ENCODE measurements at regions not wholly inside any gene's neighbourhood (a gene's known extent, or its start where the extent isn't known, plus 50 kb on each side); places are given as distances from the start of the nearest gene placed in this dataset.
A peak's percentile ranks its signal among the peaks of the same experiment; 100 is the strongest.
"Not testable (repeated sequence)": the region's sequence is repeated elsewhere in the genome, so short reads cannot be mapped to it uniquely, and the experiment has no call there.

DNA sequence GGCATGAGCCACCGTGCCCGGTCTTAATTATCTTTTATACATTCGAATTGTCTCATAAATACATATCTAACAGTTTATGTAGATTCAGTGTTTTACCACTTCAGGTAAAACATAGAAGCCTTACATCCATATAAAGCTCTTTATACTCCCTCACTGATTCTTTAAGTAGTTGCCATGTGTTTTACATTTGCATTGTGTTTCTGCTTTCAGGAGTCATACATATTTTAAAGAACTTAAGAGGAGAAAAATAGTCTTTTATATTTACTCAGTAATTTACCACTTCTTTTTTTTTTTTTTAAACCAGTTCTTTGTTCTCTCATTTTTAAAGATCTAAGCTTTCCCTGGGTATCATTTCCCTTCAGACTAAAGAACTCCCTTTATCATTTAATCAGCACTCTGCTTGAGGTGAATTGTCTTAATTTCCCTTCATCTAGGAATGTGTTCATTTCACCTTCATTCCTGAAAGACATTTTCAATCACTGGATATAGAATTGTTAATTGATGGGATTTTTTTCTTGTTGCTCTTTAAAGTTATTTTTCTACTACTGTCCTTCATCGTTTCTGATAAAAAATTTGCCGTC is 127.1 kb upstream of the XIST start:
- Histone ChIP-seq H3K9me3 (ENCODE audit: control insufficient read depth, insufficient read depth, low read depth, low read length) (no peaks in the 10 kb centered on the region), H3K36me3 (ENCODE audit: control insufficient read depth, insufficient read depth, low read length) (no peaks in the 10 kb centered on the region), H3K4me3 (replicated peaks in 1 of 4; ENCODE audit: control extremely low read depth in 1 of 4, insufficient read depth in 1 of 4, low read depth in 3 of 4, low read length in 4 of 4) (no peak overlapping the region), H3K27me3 (ENCODE audit: control insufficient read depth, insufficient read depth, low read length) (no peaks in the 10 kb centered on the region), H3K4me1 (ENCODE audit: control insufficient read depth, extremely low read depth, insufficient read depth, low read length) (no peaks in the 10 kb centered on the region), H3K27ac (ENCODE audit: insufficient read depth, low read length) (no peak overlapping the region), H3K79me2 (ENCODE audit: control insufficient read depth, insufficient read depth, low read length) (peaks cover 11% of the 10 kb centered on the region), H2AFZ (ENCODE audit: low read length) (no peak overlapping the region), H3K9ac (ENCODE audit: insufficient read depth, low read length) (no peak overlapping the region), H3K4me2 (ENCODE audit: extremely low read depth, insufficient read depth, low read length) (no peak overlapping the region), H4K20me1 (ENCODE audit: control insufficient read depth, extremely low read depth, insufficient read depth, low read length) (no peaks in the 10 kb centered on the region)
- TF ChIP-seq EZH2 (IDR thresholded peaks at IDR 0.05; ENCODE audit: low read length, missing control alignments) = no peak
- TF ChIP-seq, protein P1, sequence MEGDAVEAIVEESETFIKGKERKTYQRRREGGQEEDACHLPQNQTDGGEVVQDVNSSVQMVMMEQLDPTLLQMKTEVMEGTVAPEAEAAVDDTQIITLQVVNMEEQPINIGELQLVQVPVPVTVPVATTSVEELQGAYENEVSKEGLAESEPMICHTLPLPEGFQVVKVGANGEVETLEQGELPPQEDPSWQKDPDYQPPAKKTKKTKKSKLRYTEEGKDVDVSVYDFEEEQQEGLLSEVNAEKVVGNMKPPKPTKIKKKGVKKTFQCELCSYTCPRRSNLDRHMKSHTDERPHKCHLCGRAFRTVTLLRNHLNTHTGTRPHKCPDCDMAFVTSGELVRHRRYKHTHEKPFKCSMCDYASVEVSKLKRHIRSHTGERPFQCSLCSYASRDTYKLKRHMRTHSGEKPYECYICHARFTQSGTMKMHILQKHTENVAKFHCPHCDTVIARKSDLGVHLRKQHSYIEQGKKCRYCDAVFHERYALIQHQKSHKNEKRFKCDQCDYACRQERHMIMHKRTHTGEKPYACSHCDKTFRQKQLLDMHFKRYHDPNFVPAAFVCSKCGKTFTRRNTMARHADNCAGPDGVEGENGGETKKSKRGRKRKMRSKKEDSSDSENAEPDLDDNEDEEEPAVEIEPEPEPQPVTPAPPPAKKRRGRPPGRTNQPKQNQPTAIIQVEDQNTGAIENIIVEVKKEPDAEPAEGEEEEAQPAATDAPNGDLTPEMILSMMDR (conservative IDR thresholded peaks at IDR 0.05 in 1 of 2, IDR thresholded peaks at IDR 0.05 in 1 of 2; ENCODE audit: low read depth in 1 of 2, low read length in 2 of 2) = no peak
- no peak for DNase-seq (ENCODE audit: low read depth in 2 of 2)

DNA sequence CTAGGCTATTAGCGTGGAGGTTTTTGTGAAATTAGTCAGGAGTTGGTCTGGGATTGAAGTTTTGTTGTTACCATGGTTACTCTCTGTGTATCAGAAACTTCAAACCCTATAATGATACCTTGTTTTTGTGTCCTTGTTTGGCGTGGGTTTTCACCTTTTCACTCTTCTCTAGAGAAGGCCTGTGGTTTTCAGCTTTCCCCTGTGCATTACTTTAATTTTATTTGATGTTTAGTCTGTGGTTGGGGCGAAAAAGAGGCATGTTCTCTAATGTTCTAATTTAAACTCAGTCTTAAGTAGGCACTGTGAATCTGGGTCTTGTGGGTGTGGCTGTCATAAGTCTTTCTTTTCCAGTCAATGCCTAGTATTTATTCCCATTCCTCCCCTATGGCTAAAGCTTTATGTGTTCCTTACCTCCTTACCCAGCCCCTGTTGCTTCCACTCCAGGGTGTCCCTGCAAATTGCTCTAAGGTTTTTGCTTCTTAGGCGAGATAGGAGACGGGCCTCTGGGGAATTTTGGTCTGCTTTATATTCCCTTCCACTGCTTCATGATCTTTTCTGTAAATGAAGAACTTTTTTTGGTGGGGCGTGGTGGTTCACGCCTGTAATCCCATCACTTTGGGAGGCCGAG is 125.1 kb upstream of the XIST start:
- TF ChIP-seq, protein P1 (conservative IDR thresholded peaks at IDR 0.05 in 1 of 2, IDR thresholded peaks at IDR 0.05 in 1 of 2; ENCODE audit: low read depth in 1 of 2, low read length in 2 of 2) = no peak
- TF ChIP-seq EZH2 (IDR thresholded peaks at IDR 0.05; ENCODE audit: low read length, missing control alignments) = no peak
- Histone ChIP-seq H3K9ac (ENCODE audit: insufficient read depth, low read length) (no peak overlapping the region), H3K4me2 (ENCODE audit: extremely low read depth, insufficient read depth, low read length) (no peak overlapping the region), H3K4me1 (ENCODE audit: control insufficient read depth, extremely low read depth, insufficient read depth, low read length) (no peaks in the 10 kb centered on the region), H3K27ac (ENCODE audit: insufficient read depth, low read length) (no peak overlapping the region), H3K27me3 (ENCODE audit: control insufficient read depth, insufficient read depth, low read length) (no peaks in the 10 kb centered on the region), H3K4me3 (replicated peaks in 1 of 4; ENCODE audit: control extremely low read depth in 1 of 4, insufficient read depth in 1 of 4, low read depth in 3 of 4, low read length in 4 of 4) (no peak overlapping the region), H2AFZ (ENCODE audit: low read length) (no peak overlapping the region), H4K20me1 (ENCODE audit: control insufficient read depth, extremely low read depth, insufficient read depth, low read length) (no peaks in the 10 kb centered on the region), H3K9me3 (ENCODE audit: control insufficient read depth, insufficient read depth, low read depth, low read length) (no peaks in the 10 kb centered on the region), H3K79me2 (ENCODE audit: control insufficient read depth, insufficient read depth, low read length) (peaks cover 11% of the 10 kb centered on the region), H3K36me3 (ENCODE audit: control insufficient read depth, insufficient read depth, low read length) (no peaks in the 10 kb centered on the region)
- DNase-seq (ENCODE audit: low read depth in 2 of 2) = peak in 1 of 2 donors; percentile 20

DNA sequence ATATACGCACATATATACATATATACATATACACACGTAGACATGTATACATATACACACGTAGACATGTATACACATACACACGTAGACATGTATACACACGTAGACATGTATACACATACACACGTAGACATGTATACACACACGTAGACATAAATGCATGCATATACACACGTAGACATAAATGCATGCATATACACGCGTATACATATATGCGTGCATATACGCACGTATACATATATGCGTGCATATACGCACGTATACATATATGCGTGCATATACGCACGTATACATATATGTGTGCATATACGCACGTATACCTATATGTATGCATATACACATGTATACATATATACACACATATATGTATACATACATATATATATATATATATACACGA is 114.9 kb upstream of the XIST start:
- not testable (repeated sequence) for H4K20me1 ChIP-seq (ENCODE audit: control insufficient read depth, extremely low read depth, insufficient read depth, low read length)

More for the DNA sequence above, 114.9 kb upstream of the XIST start:
- not testable (repeated sequence) for H2AFZ ChIP-seq (ENCODE audit: low read length); H3K4me1 ChIP-seq (ENCODE audit: control insufficient read depth, extremely low read depth, insufficient read depth, low read length); H3K27ac ChIP-seq (ENCODE audit: insufficient read depth, low read length); H3K9me3 ChIP-seq (ENCODE audit: control insufficient read depth, insufficient read depth, low read depth, low read length); H3K27me3 ChIP-seq (ENCODE audit: control insufficient read depth, insufficient read depth, low read length); DNase-seq (ENCODE audit: low read depth in 2 of 2); H3K4me2 ChIP-seq (ENCODE audit: extremely low read depth, insufficient read depth, low read length); H3K4me3 ChIP-seq (replicated peaks in 1 of 4; ENCODE audit: control extremely low read depth in 1 of 4, insufficient read depth in 1 of 4, low read depth in 3 of 4, low read length in 4 of 4); H3K36me3 ChIP-seq (ENCODE audit: control insufficient read depth, insufficient read depth, low read length); H3K9ac ChIP-seq (ENCODE audit: insufficient read depth, low read length)
- H3K79me2 ChIP-seq (ENCODE audit: control insufficient read depth, insufficient read depth, low read length) = peaks cover 21% of the 10 kb centered on the region
